Neural crest cell (in vitro differentiated cells): ENCODE measurements at regions not wholly inside any gene's neighbourhood (a gene's known extent, or its start where the extent isn't known, plus 50 kb on each side); places are given as distances from the start of the nearest gene placed in this dataset.

Source experiments
- DNase-seq: peaks from one replicate; pipeline ENCODE4 v3.0.0; 2021; ENCODE audit warnings: low read depth, mixed read lengths, low spot score
- H3K27ac Mint-ChIP-seq: one replicate; pipeline ENCODE4 v1.8.0; 2021; ENCODE audit warnings: mild to moderate bottlenecking, mixed read lengths; ENCODE audit not compliant: unreplicated experiment
- H3K27me3 Mint-ChIP-seq: 2 replicates; pipeline ENCODE4 v1.8.0; 2021; ENCODE audit warnings: low read depth, mild to moderate bottlenecking, mixed read lengths
- H3K36me3 Mint-ChIP-seq: 2 replicates; pipeline ENCODE4 v1.8.0; 2021; ENCODE audit warnings: low read depth, mild to moderate bottlenecking, mixed read lengths
- H3K4me1 Mint-ChIP-seq: 2 replicates; pipeline ENCODE4 v1.8.0; 2021; ENCODE audit warnings: mixed read lengths
- H3K4me3 Mint-ChIP-seq: one replicate; pipeline ENCODE4 v1.8.0; 2021; ENCODE audit warnings: mild to moderate bottlenecking, mixed read lengths
- H3K9me3 Mint-ChIP-seq: 2 replicates; pipeline ENCODE4 v1.8.0; 2021; ENCODE audit warnings: mixed read lengths
- CTCF ChIP-seq: fragments of 200-600 bp; sonication (generic); conservative IDR thresholded peaks from 2 replicates; pipeline ENCODE4 v1.5.0; 2021; ENCODE audit warnings: antibody characterized with exemption, mild to moderate bottlenecking

DNA sequence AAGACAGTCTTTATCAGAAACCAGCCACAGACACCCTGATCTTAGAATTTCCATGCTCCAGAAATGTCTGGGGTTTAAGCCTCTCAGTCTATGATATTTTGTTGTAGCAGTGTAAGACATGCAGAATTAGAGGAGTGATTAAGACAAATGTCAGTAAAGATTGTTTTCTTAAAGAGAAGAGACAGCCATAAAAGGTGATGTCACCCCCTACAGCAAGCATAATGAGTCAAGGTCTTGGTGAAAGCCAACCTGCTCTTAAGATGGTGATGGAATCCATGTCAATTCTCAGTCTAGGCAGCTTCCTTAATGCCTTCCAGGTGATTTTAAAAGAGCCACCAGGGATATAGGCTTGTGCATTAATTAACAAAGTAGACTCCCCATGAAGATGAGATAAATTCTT, 849.9 kb upstream of the EPHA7 start:
- H3K4me3 Mint-ChIP-seq: no peak overlapping the region
- H3K9me3 Mint-ChIP-seq: peaks cover 13% of the 10 kb centered on the region
- H3K36me3 Mint-ChIP-seq: no peaks in the 10 kb centered on the region
- H3K27me3 Mint-ChIP-seq: no peaks in the 10 kb centered on the region
- no peaks in the 10 kb centered on the region for H3K4me1 Mint-ChIP-seq
- no peak for DNase-seq
- TF ChIP-seq CTCF: no peak
- no peak overlapping the region for H3K27ac Mint-ChIP-seq

DNA sequence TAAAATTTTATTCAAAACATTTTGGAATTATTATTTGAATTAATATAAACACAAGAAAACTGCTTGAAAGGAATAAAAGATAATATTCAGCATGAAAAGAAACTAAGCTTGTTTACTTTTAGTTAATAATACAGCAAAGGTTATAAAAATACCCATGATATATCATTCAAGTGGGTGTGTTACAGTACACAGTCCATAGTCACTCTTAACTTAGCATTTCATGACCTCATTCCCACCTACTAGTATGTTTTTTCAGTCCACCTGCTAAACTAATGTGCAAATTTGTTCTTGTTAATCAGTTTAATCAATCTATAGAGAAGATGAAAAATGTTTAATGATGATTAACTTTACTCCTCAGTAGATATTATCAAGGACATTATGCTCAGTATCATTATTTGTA, 841.4 kb upstream of the EPHA7 start:
- no peak overlapping the region for H3K4me3 Mint-ChIP-seq
- H3K4me1 Mint-ChIP-seq: no peaks in the 10 kb centered on the region
- no peak overlapping the region for H3K27ac Mint-ChIP-seq
- H3K9me3 Mint-ChIP-seq: peaks cover 13% of the 10 kb centered on the region
- H3K27me3 Mint-ChIP-seq: no peaks in the 10 kb centered on the region
- TF ChIP-seq CTCF: no peak
- no peaks in the 10 kb centered on the region for H3K36me3 Mint-ChIP-seq
- no peak for DNase-seq

- H3K4me1 Mint-ChIP-seq: no peaks in the 10 kb centered on the region
- TF ChIP-seq CTCF: peak; percentile 66
- DNase-seq: no peak
- H3K4me3 Mint-ChIP-seq: no peak overlapping the region
- H3K27ac Mint-ChIP-seq: no peak overlapping the region
- no peaks in the 10 kb centered on the region for H3K9me3 Mint-ChIP-seq
- no peaks in the 10 kb centered on the region for H3K27me3 Mint-ChIP-seq
- no peaks in the 10 kb centered on the region for H3K36me3 Mint-ChIP-seq
Measured at GRCh38 chr6:94254689-94255088, 835.3 kb upstream of the EPHA7 start.

- H3K4me1 Mint-ChIP-seq: no peaks in the 10 kb centered on the region
- H3K4me3 Mint-ChIP-seq: no peak overlapping the region
- no peaks in the 10 kb centered on the region for H3K27me3 Mint-ChIP-seq
- H3K9me3 Mint-ChIP-seq: no peaks in the 10 kb centered on the region
- DNase-seq: no peak
- H3K27ac Mint-ChIP-seq: no peak overlapping the region
- no peak for TF ChIP-seq CTCF
- H3K36me3 Mint-ChIP-seq: no peaks in the 10 kb centered on the region
Measured at GRCh38 chr6:94251878-94252277, 832.5 kb upstream of the EPHA7 start.

GRCh38 chr6:94245395-94245794, 826.0 kb upstream of the EPHA7 start:
- no peak for DNase-seq
- no peak overlapping the region for H3K4me3 Mint-ChIP-seq
- no peak overlapping the region for H3K27ac Mint-ChIP-seq
- H3K9me3 Mint-ChIP-seq: peaks cover 8% of the 10 kb centered on the region
- no peak for TF ChIP-seq CTCF
- peaks cover 5% of the 10 kb centered on the region for H3K36me3 Mint-ChIP-seq
- H3K4me1 Mint-ChIP-seq: no peaks in the 10 kb centered on the region
- H3K27me3 Mint-ChIP-seq: no peaks in the 10 kb centered on the region

DNA sequence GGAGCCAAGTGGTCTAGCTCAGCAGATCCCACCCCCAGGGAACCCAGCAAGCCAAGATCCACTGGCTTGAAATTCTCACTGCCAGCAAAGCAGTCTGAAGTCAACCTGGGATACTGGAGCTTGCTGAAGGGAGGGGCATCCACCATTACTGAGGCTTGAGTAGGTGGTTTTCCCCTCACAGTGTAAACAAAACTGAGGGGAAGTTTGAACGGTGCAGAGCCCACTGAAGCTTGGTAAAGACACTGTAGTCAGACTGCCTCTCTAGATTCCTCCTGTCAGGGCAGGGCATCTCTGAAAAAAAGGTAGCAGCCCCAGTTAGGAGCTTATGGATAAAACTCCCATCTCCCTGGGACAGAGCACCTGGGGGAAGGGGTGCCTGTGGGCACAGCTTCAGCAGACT, 819.5 kb upstream of the EPHA7 start:
- H3K27ac Mint-ChIP-seq: no peak overlapping the region
- H3K36me3 Mint-ChIP-seq: peaks cover 5% of the 10 kb centered on the region

More for the DNA sequence above, 819.5 kb upstream of the EPHA7 start:
- Mint-ChIP-seq H3K9me3 (peaks cover 8% of the 10 kb centered on the region), H3K4me1 (no peaks in the 10 kb centered on the region), H3K4me3 (no peak overlapping the region), H3K27me3 (no peaks in the 10 kb centered on the region)
- DNase-seq: no peak
- no peak for TF ChIP-seq CTCF
